Natural killer cell (primary cell): ENCODE measurements at regions not wholly inside any gene's neighbourhood (a gene's known extent, or its start where the extent isn't known, plus 50 kb on each side); places are given as distances from the start of the nearest gene placed in this dataset.

ENCODE experiments used
- ATAC-seq, 3 donors: fragments of 150-1000 bp in 2 of 3; fragments of 200-7000 bp in 1 of 3; cut with Tn5 transposase; 1 replicate in 1 of 3; 2 replicates in 2 of 3; pipeline ENCODE4 v1.10.0; 2021; ENCODE audit warnings: mild to moderate bottlenecking in 2 of 3, moderate library complexity in 2 of 3
- DNase-seq, 2 donors: peaks; one replicate each; pipeline versions ENCODE4 v3.0.0 to v3.0.0-alpha.2; 2013 to 2021; ENCODE audit warnings: mixed read lengths in 1 of 2
- H3K27ac ChIP-seq: one replicate; pipeline ENCODE4 v1.5.1; 2013; ENCODE audit warnings: mild to moderate bottlenecking, low read length
- H3K27me3 ChIP-seq: one replicate; pipeline ENCODE4 v1.6.1; 2013; ENCODE audit warnings: low read length; ENCODE audit not compliant: control insufficient read depth, insufficient read depth
- H3K36me3 ChIP-seq: one replicate; pipeline ENCODE4 v1.6.1; 2013; ENCODE audit warnings: low read length; ENCODE audit not compliant: control insufficient read depth, insufficient read depth
- H3K4me1 ChIP-seq: one replicate; pipeline ENCODE4 v1.6.1; 2013; ENCODE audit warnings: low read length; ENCODE audit not compliant: control insufficient read depth, insufficient read depth
- H3K4me3 ChIP-seq: one replicate; pipeline ENCODE4 v1.5.1; 2013; ENCODE audit warnings: low read length
- H3K9me3 ChIP-seq: one replicate; pipeline ENCODE4 v1.6.1; 2013; ENCODE audit warnings: low read length; ENCODE audit not compliant: control insufficient read depth, insufficient read depth
- H3K27ac Mint-ChIP-seq, 2 donors: one replicate each; pipeline ENCODE4 v1.8.0; 2022; ENCODE audit warnings: mild to moderate bottlenecking in 2 of 2, mixed read lengths in 2 of 2, moderate library complexity in 1 of 2
- H3K27me3 Mint-ChIP-seq, 2 donors: one replicate each; pipeline ENCODE4 v1.8.0; 2022; ENCODE audit warnings: low read depth in 2 of 2, mixed read lengths in 2 of 2
- H3K36me3 Mint-ChIP-seq: one replicate; pipeline ENCODE4 v1.8.0; 2022; ENCODE audit warnings: mixed read lengths
- H3K4me1 Mint-ChIP-seq, 2 donors: one replicate each; pipeline ENCODE4 v1.8.0; 2022; ENCODE audit warnings: mixed read lengths in 2 of 2
- H3K4me3 Mint-ChIP-seq: one replicate; pipeline ENCODE4 v1.8.0; 2022; ENCODE audit warnings: mild to moderate bottlenecking, moderate library complexity, mixed read lengths
- H3K9me3 Mint-ChIP-seq, 2 donors: one replicate each; pipeline ENCODE4 v1.8.0; 2022; ENCODE audit warnings: mixed read lengths in 2 of 2
- WGBS: methylation state at CpG from one replicate; pipeline ENCODE4 v1.1.7; 2013; ENCODE audit warnings: missing lambda C conversion rate; ENCODE audit not compliant: insufficient coverage; 5-methylcytosine and 5-hydroxymethylcytosine counted together
- intact Hi-C: fragments of 100-400 bp; cut with micrococcal nuclease; formaldehyde crosslinking; loops from one replicate; pipeline ENCODE4 v1.14.2; 2022
- TF ChIP-seq, protein P1 (sequence below): fragments of 200-600 bp; IDR thresholded peaks from one replicate; pipeline ENCODE4 v1.8.0; 2022; ENCODE audit warnings: antibody characterized with exemption

DNA sequence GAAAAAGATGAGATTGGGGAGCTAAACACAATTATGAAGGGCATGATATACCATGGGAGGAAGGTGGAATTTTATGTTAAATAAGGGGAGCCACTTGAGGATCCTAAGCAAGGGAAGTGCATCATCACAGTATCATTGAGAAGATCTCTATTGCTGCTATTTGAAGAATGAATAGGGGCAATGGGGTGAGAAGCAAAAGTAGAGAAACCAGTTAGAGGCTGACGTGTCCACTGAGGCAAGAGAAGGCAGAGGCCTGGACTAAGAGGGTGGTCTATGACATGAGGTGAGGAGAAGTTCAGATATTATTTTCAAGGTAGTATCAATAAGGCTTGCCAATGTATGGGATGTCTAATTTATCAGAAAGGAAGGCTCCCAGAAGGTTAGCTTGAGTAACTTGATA is 111.6 kb downstream of the TENT5A start:
- no peaks in the 10 kb centered on the region for H3K27me3 Mint-ChIP-seq
- H3K4me1 ChIP-seq, result no peaks in the 10 kb centered on the region
- H3K9me3 Mint-ChIP-seq, result peaks cover 9 to 21% of the 10 kb centered on the region in 2 donors
- H3K9me3 ChIP-seq, result no peaks in the 10 kb centered on the region
- no peak overlapping the region for H3K27ac Mint-ChIP-seq
- H3K36me3 ChIP-seq, result no peaks in the 10 kb centered on the region
- no peak overlapping the region for H3K27ac ChIP-seq
- ATAC-seq (no peak), DNase-seq (no peak)
- intact Hi-C loops, result no loop called here
- H3K27me3 ChIP-seq, result no peaks in the 10 kb centered on the region
- no peaks in the 10 kb centered on the region for H3K4me1 Mint-ChIP-seq
- H3K4me3 ChIP-seq, result no peak overlapping the region
- WGBS, result 82% methylated on average over 1 of the region's 1 CpG
- TF ChIP-seq, protein P1, sequence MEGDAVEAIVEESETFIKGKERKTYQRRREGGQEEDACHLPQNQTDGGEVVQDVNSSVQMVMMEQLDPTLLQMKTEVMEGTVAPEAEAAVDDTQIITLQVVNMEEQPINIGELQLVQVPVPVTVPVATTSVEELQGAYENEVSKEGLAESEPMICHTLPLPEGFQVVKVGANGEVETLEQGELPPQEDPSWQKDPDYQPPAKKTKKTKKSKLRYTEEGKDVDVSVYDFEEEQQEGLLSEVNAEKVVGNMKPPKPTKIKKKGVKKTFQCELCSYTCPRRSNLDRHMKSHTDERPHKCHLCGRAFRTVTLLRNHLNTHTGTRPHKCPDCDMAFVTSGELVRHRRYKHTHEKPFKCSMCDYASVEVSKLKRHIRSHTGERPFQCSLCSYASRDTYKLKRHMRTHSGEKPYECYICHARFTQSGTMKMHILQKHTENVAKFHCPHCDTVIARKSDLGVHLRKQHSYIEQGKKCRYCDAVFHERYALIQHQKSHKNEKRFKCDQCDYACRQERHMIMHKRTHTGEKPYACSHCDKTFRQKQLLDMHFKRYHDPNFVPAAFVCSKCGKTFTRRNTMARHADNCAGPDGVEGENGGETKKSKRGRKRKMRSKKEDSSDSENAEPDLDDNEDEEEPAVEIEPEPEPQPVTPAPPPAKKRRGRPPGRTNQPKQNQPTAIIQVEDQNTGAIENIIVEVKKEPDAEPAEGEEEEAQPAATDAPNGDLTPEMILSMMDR, result no peak
- peaks cover 6% of the 10 kb centered on the region for H3K36me3 Mint-ChIP-seq
- no peak overlapping the region for H3K4me3 Mint-ChIP-seq

DNA sequence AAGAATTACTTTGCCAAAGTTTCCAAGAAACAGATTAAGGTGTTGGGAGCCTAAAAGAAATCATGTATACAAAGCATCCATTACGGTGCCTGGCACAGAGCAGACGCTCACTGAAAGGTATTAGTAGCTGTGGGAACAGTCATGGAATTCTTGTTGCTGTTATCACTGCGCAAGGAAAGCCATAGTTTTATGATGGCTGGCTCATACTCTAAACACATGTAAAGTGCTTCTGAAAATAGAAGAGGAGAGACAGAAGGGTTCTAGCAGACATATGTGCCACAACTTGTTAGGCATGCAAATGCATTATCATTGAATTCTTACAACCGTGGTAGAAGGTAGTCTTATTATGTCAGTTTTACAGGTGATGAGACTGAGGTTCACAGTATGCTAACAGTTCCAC is 112.4 kb downstream of the TENT5A start:
- H3K27me3 Mint-ChIP-seq, result no peaks in the 10 kb centered on the region
- no peaks in the 10 kb centered on the region for H3K9me3 ChIP-seq
- 97% methylated on average over 4 of the region's 4 CpGs for WGBS
- no peaks in the 10 kb centered on the region for H3K4me1 ChIP-seq
- no peaks in the 10 kb centered on the region for H3K36me3 ChIP-seq
- no peak for ATAC-seq
- H3K4me1 Mint-ChIP-seq, result no peaks in the 10 kb centered on the region
- no peak for DNase-seq
- H3K27me3 ChIP-seq, result no peaks in the 10 kb centered on the region
- intact Hi-C loops, result no loop called here
- H3K4me3 Mint-ChIP-seq, result no peak overlapping the region
- peaks cover 11 to 22% of the 10 kb centered on the region in 2 donors for H3K9me3 Mint-ChIP-seq
- no peak overlapping the region for H3K27ac Mint-ChIP-seq
- TF ChIP-seq, protein P1, result no peak
- no peak overlapping the region for H3K4me3 ChIP-seq
- H3K27ac ChIP-seq, result no peak overlapping the region
- peaks cover 6% of the 10 kb centered on the region for H3K36me3 Mint-ChIP-seq

DNA sequence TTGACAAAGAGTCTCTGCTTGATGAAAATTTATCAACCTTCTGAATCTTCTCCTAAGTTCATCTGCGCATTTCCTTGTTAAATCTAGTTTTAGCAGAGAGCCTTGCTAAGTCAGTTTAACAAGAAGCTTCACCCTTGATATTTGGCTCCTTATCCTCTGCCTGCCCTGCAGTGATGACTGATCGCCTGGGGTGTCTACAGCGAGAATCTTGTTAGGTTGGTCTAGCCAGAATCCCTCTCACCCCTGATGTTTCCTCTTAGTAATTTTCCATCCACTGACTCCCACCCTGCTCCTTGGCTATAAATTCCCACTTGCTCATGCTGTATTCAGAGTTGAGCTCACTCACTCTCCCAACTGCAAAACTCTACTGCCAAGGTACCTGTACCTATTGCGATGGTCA is 114.1 kb downstream of the TENT5A start:
- DNase-seq (no peak), ATAC-seq (no peak)
- no peaks in the 10 kb centered on the region for H3K27me3 ChIP-seq
- WGBS, result 98% methylated on average over 4 of the region's 4 CpGs
- no peaks in the 10 kb centered on the region for H3K36me3 ChIP-seq
- TF ChIP-seq, protein P1, result no peak
- Mint-ChIP-seq H3K27ac (no peak overlapping the region), H3K4me3 (no peak overlapping the region), H3K9me3 (peaks cover 11 to 22% of the 10 kb centered on the region in 2 donors), H3K4me1 (no peaks in the 10 kb centered on the region), H3K27me3 (no peaks in the 10 kb centered on the region), H3K36me3 (peaks cover 6% of the 10 kb centered on the region)
- H3K27ac ChIP-seq, result no peak overlapping the region
- H3K9me3 ChIP-seq, result no peaks in the 10 kb centered on the region
- H3K4me1 ChIP-seq, result no peaks in the 10 kb centered on the region
- intact Hi-C loops, result no loop called here
- no peak overlapping the region for H3K4me3 ChIP-seq

DNA sequence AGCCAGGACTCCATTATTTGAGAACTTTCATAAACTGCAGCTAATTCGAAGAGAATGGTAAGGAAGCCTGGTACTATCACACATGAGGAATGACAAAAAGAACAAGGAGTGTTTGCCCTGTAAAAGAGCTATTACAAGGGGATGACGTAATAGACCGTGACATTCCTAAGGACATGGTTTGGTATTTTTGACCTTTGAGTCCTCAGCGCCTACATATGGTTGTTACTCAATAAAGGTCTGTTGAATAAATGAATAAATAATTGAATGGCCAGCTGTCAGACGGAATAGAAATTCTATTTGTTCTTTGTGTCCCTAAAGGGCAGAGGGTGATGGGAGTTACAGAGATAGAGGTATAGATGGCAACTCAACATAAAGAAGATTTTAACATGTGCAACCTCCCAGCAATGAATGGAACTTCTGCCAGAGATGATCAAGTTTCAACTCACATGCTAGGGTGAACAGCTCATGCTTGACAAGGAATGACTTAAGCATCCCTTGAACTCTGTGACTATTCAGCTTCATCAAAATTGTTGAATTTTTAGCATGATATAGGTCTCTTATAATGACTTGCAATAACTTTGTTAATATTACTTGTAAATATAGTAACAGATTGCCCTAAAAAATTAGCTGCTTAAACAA is 115.4 kb downstream of the TENT5A start:
- intact Hi-C loops, result no loop called here
- TF ChIP-seq, protein P1, result no peak
- Histone ChIP-seq H3K9me3 (no peaks in the 10 kb centered on the region), H3K27me3 (no peaks in the 10 kb centered on the region), H3K36me3 (no peaks in the 10 kb centered on the region), H3K4me1 (no peaks in the 10 kb centered on the region), H3K27ac (no peak overlapping the region), H3K4me3 (no peak overlapping the region)
- no peak overlapping the region for H3K4me3 Mint-ChIP-seq
- ATAC-seq (no peak), DNase-seq (no peak)
- H3K27ac Mint-ChIP-seq, result no peak overlapping the region
- no peaks in the 10 kb centered on the region for H3K4me1 Mint-ChIP-seq
- no peaks in the 10 kb centered on the region for H3K27me3 Mint-ChIP-seq
- WGBS, result 88% methylated on average over 5 of the region's 5 CpGs
- H3K9me3 Mint-ChIP-seq, result peaks cover 13 to 24% of the 10 kb centered on the region in 2 donors
- H3K36me3 Mint-ChIP-seq, result peaks cover 6% of the 10 kb centered on the region
